ENCODE measurements at regions not wholly inside any gene's neighbourhood (a gene's known extent, or its start where the extent isn't known, plus 50 kb on each side); places are given as distances from the start of the nearest gene placed in this dataset.

DNA sequence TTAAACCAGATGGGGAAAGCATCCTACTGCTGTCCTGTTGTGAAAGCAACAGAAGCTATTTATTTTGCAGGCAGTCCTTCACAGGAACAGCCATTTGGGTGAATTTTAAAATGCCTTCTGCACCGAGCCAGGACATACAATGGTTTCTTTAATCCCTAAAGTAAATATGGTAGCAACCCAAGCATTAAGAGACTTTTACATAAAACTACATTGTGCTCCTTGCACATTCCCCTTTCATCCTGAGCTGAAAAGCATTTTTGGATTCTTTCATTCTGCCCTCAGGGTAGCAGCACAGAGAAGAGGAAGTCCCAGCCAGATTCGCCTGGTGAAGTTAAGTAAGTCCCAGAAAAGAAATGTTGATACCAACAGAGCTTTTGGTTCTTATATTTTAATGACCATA lies 84.0 kb upstream of the FAM3C start:
- Histone ChIP-seq H3K27ac (no peak overlapping the region), H3K27me3 (no peaks in the 10 kb centered on the region), H3K9me3 (no peaks in the 10 kb centered on the region), H3K4me1 (no peaks in the 10 kb centered on the region), H3K4me3 (no peak overlapping the region), H3K36me3 (no peaks in the 10 kb centered on the region)
- no peak for ATAC-seq
- intact Hi-C loops (cut with DNase I): no loop called here
- DNase-seq: no peak
- TF ChIP-seq, protein P1, sequence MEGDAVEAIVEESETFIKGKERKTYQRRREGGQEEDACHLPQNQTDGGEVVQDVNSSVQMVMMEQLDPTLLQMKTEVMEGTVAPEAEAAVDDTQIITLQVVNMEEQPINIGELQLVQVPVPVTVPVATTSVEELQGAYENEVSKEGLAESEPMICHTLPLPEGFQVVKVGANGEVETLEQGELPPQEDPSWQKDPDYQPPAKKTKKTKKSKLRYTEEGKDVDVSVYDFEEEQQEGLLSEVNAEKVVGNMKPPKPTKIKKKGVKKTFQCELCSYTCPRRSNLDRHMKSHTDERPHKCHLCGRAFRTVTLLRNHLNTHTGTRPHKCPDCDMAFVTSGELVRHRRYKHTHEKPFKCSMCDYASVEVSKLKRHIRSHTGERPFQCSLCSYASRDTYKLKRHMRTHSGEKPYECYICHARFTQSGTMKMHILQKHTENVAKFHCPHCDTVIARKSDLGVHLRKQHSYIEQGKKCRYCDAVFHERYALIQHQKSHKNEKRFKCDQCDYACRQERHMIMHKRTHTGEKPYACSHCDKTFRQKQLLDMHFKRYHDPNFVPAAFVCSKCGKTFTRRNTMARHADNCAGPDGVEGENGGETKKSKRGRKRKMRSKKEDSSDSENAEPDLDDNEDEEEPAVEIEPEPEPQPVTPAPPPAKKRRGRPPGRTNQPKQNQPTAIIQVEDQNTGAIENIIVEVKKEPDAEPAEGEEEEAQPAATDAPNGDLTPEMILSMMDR (IDR thresholded peaks at IDR 0.05): no peak

GRCh38 chr7:121479466-121479865 lies 83.4 kb upstream of the FAM3C start:
- DNase-seq (no peak), ATAC-seq (no peak)
- H3K9me3 ChIP-seq: no peaks in the 10 kb centered on the region
- H3K4me1 ChIP-seq: no peaks in the 10 kb centered on the region
- H3K36me3 ChIP-seq: no peaks in the 10 kb centered on the region
- no peaks in the 10 kb centered on the region for H3K27me3 ChIP-seq
- H3K27ac ChIP-seq: no peak overlapping the region
- TF ChIP-seq, protein P1 (IDR thresholded peaks at IDR 0.05): no peak
- intact Hi-C loops (cut with DNase I): no loop called here
- no peak overlapping the region for H3K4me3 ChIP-seq

- intact Hi-C loops (cut with DNase I): no loop called here
These were observed 79.7 kb upstream of the FAM3C start for GRCh38 chr7:121475806-121476205.

GRCh38 chr7:121474301-121474673 lies 78.2 kb upstream of the FAM3C start:
- ATAC-seq (no peak), DNase-seq (no peak)
- Histone ChIP-seq H3K4me3 (no peak overlapping the region), H3K9me3 (no peaks in the 10 kb centered on the region), H3K27ac (no peak overlapping the region), H3K27me3 (no peaks in the 10 kb centered on the region), H3K36me3 (no peaks in the 10 kb centered on the region), H3K4me1 (no peaks in the 10 kb centered on the region)
- TF ChIP-seq, protein P1 (IDR thresholded peaks at IDR 0.05): no peak
- intact Hi-C loops (cut with DNase I): no loop called here

More at GRCh38 chr7:121475806-121476205, 79.7 kb upstream of the FAM3C start:
- TF ChIP-seq, protein P1 (IDR thresholded peaks at IDR 0.05): no peak
- Histone ChIP-seq H3K36me3 (no peaks in the 10 kb centered on the region), H3K4me3 (no peak overlapping the region), H3K27ac (no peak overlapping the region), H3K27me3 (no peaks in the 10 kb centered on the region), H3K9me3 (no peaks in the 10 kb centered on the region), H3K4me1 (no peaks in the 10 kb centered on the region)
- ATAC-seq (no peak), DNase-seq (no peak)

- DNase-seq (no peak), ATAC-seq (no peak)
- H3K27ac ChIP-seq: no peak overlapping the region
- H3K27me3 ChIP-seq: no peaks in the 10 kb centered on the region
- intact Hi-C loops (cut with DNase I): no loop called here
- H3K36me3 ChIP-seq: no peaks in the 10 kb centered on the region
- no peak overlapping the region for H3K4me3 ChIP-seq
- TF ChIP-seq, protein P1 (IDR thresholded peaks at IDR 0.05): no peak
- no peaks in the 10 kb centered on the region for H3K4me1 ChIP-seq
- H3K9me3 ChIP-seq: no peaks in the 10 kb centered on the region
These were observed 77.7 kb upstream of the FAM3C start for GRCh38 chr7:121473645-121474300.

DNA sequence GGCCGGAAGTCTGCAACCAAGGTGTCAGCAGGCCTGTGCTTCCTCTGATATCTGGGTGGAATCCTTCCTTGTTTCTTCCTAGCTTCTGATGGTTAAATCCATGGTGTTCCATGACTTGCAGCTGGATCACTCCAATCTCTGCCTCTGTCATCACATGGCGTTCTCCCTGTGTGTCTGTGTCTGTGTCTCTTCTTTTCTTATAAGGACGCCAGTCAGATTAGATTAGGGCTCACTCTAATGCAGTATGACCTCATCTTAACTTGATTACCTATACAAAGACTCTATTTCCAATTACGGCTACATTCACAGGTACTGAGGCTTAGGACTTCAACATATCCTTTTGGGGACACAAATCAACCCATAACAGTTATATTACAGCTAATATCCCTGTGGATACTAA lies 70.3 kb upstream of the FAM3C start:
- H3K27ac ChIP-seq: no peak overlapping the region
- no peaks in the 10 kb centered on the region for H3K9me3 ChIP-seq
- no peaks in the 10 kb centered on the region for H3K4me1 ChIP-seq
- H3K27me3 ChIP-seq: no peaks in the 10 kb centered on the region
- no peak overlapping the region for H3K4me3 ChIP-seq
- ATAC-seq (no peak), DNase-seq (no peak)
- TF ChIP-seq, protein P1 (IDR thresholded peaks at IDR 0.05): no peak
- H3K36me3 ChIP-seq: no peaks in the 10 kb centered on the region
- intact Hi-C loops (cut with DNase I): no loop called here

Data from upper lobe of right lung (tissue), 1 donor.